ENCODE measurements at regions not wholly inside any gene's neighbourhood (a gene's known extent, or its start where the extent isn't known, plus 50 kb on each side); places are given as distances from the start of the nearest gene placed in this dataset.

DNA sequence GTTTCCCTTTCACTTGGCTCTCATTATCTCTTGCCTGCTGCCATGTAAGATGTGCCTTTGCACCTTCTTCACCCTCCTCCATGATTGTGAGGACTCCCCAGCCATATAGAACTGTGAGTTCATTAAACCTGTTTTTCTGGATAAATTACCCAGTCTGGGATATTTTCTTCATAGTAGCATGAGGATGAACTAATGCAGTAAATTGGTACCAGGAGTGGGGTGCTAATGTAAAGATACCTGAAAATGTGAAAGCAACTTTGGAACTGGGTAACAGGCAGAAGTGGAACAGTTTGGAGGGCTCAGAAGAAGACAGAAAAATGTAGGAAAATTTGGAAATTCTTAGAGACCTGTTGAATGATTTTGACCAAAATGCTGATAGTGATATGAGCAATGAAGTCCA, 487.4 kb downstream of the LMO7 start:
- H3K79me2 ChIP-seq (ENCODE audit: control insufficient read depth, insufficient read depth, low read length) = no peaks in the 10 kb centered on the region
- no peak for TF ChIP-seq POLR2A (IDR thresholded peaks at IDR 0.05; ENCODE audit: low read depth, low read length)
- TF ChIP-seq GATA2 (IDR thresholded peaks at IDR 0.05; ENCODE audit: insufficient read depth, insufficient read length, low read depth, low read length) = no peak
- TF ChIP-seq, protein P1, sequence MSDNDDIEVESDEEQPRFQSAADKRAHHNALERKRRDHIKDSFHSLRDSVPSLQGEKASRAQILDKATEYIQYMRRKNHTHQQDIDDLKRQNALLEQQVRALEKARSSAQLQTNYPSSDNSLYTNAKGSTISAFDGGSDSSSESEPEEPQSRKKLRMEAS (IDR thresholded peaks at IDR 0.05; ENCODE audit: insufficient read depth, insufficient read length) = no peak
- no peak for TF ChIP-seq FOS (IDR thresholded peaks at IDR 0.05; ENCODE audit: borderline replicate concordance, insufficient read depth, low read length)
- no peak for TF ChIP-seq POLR2AphosphoS5 (IDR thresholded peaks at IDR 0.05; ENCODE audit: insufficient read depth, low read depth, low read length)
- no peak for TF ChIP-seq EZH2 (IDR thresholded peaks at IDR 0.05; ENCODE audit: borderline replicate concordance, low read depth, low read length, severe bottlenecking)
- TF ChIP-seq, protein P2, sequence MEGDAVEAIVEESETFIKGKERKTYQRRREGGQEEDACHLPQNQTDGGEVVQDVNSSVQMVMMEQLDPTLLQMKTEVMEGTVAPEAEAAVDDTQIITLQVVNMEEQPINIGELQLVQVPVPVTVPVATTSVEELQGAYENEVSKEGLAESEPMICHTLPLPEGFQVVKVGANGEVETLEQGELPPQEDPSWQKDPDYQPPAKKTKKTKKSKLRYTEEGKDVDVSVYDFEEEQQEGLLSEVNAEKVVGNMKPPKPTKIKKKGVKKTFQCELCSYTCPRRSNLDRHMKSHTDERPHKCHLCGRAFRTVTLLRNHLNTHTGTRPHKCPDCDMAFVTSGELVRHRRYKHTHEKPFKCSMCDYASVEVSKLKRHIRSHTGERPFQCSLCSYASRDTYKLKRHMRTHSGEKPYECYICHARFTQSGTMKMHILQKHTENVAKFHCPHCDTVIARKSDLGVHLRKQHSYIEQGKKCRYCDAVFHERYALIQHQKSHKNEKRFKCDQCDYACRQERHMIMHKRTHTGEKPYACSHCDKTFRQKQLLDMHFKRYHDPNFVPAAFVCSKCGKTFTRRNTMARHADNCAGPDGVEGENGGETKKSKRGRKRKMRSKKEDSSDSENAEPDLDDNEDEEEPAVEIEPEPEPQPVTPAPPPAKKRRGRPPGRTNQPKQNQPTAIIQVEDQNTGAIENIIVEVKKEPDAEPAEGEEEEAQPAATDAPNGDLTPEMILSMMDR (IDR thresholded peaks at IDR 0.05; ENCODE audit: extremely low read depth in 1 of 2, insufficient read depth in 1 of 2, low read depth in 1 of 2, low read length in 2 of 2) = no peak
- no peak for TF ChIP-seq MYC (IDR thresholded peaks at IDR 0.05; ENCODE audit: low read depth, low read length)
- intact Hi-C loops (cut with micrococcal nuclease) (no loop called here), dilution Hi-C loops (cut with MboI; ENCODE audit: extremely low pct_ligation_motif_present, low sequenced_read_pairs) (no loop called here)
- no peaks in the 10 kb centered on the region for H3K36me3 ChIP-seq (ENCODE audit: control insufficient read depth in 2 of 2, extremely low read depth in 1 of 2, insufficient read depth in 2 of 2, low read length in 2 of 2)
- ChIA-PET CTCF (no interaction called here), POLR2A (no interaction called here)
- H3K9me3 ChIP-seq (replicated peaks; ENCODE audit: control insufficient read depth, insufficient read depth, low read length) = no peaks in the 10 kb centered on the region
- H3K4me2 ChIP-seq (ENCODE audit: insufficient read depth, low read length) = no peak overlapping the region
- no peaks in the 10 kb centered on the region for H3K4me1 ChIP-seq (ENCODE audit: control insufficient read depth, extremely low read depth, insufficient read depth, low read length)
- FAIRE-seq (no peak), DNase-seq (ENCODE audit: low read depth, low spot score) (no peak)
- H3K27me3 ChIP-seq (ENCODE audit: control insufficient read depth in 2 of 2, insufficient read depth in 2 of 2, low read length in 2 of 2) = no peaks in the 10 kb centered on the region
- no peak overlapping the region for H3K4me3 ChIP-seq (replicated peaks in 1 of 3; ENCODE audit: insufficient read depth in 1 of 3, low read depth in 1 of 3, low read length in 3 of 3)
- no peaks in the 10 kb centered on the region for H3K9me1 ChIP-seq (replicated peaks; ENCODE audit: control insufficient read depth, extremely low read depth, insufficient read depth, low read length)
- H3K9ac ChIP-seq (replicated peaks; ENCODE audit: extremely low read depth, insufficient read depth, low read length) = no peak overlapping the region
- no peak overlapping the region for H2AFZ ChIP-seq (ENCODE audit: low read depth, low read length)
- BruUV-seq (replicated peaks) = no TSS peak
- H3K27ac ChIP-seq (ENCODE audit: insufficient read depth, low read depth, low read length) = no peak overlapping the region
- no peaks in the 10 kb centered on the region for H4K20me1 ChIP-seq (replicated peaks; ENCODE audit: control insufficient read depth, extremely low read depth, insufficient read depth, low read length)

Measured in endothelial cell of umbilical vein (primary cell).